HL-60 (cell line): ENCODE measurements at regions not wholly inside any gene's neighbourhood (a gene's known extent, or its start where the extent isn't known, plus 50 kb on each side); places are given as distances from the start of the nearest gene placed in this dataset.

ENCODE experiments used
- CTCF ChIP-seq: IDR thresholded peaks from one replicate; pipeline ENCODE4 v1.5.1; 2011; ENCODE audit warnings: low read length, control low read depth, inconsistent platforms; ENCODE audit not compliant: insufficient read depth
- POLR2AphosphoS5 ChIP-seq: IDR thresholded peaks from 2 replicates; pipeline ENCODE4 v1.6.1; 2012; ENCODE audit warnings: low read depth

GRCh38 chr10:125283836-125284614 is 123.7 kb upstream of the CTBP2 start:
- TF ChIP-seq POLR2AphosphoS5 (no peak), CTCF (no peak)
